Nephron progenitor cell (in vitro differentiated cells): ENCODE measurements at regions not wholly inside any gene's neighbourhood (a gene's known extent, or its start where the extent isn't known, plus 50 kb on each side); places are given as distances from the start of the nearest gene placed in this dataset.

Source experiments
- DNase-seq: peaks from one replicate; pipeline ENCODE4 v3.0.0; 2021
- H3K27ac Mint-ChIP-seq: 2 replicates; pipeline ENCODE4 v1.8.0; 2021; ENCODE audit warnings: mild to moderate bottlenecking, moderate library complexity, mixed read lengths
- H3K27me3 Mint-ChIP-seq: 2 replicates; pipeline ENCODE4 v1.8.0; 2021; ENCODE audit warnings: mild to moderate bottlenecking, low read depth, mixed read lengths; ENCODE audit not compliant: poor library complexity
- H3K36me3 Mint-ChIP-seq: 2 replicates; pipeline ENCODE4 v1.8.0; 2021; ENCODE audit warnings: low read depth, mixed read lengths
- H3K4me1 Mint-ChIP-seq: 2 replicates; pipeline ENCODE4 v1.8.0; 2021; ENCODE audit warnings: mixed read lengths
- H3K4me3 Mint-ChIP-seq: 2 replicates; pipeline ENCODE4 v1.8.0; 2021; ENCODE audit warnings: mild to moderate bottlenecking, moderate library complexity, mixed read lengths
- H3K9me3 Mint-ChIP-seq: 2 replicates; pipeline ENCODE4 v1.8.0; 2021; ENCODE audit warnings: mild to moderate bottlenecking, moderate library complexity, mixed read lengths
- TF ChIP-seq, protein P1 (sequence below): fragments of 200-600 bp; sonication (generic); IDR thresholded peaks from 2 replicates; pipeline ENCODE4 v1.5.0; 2021; ENCODE audit warnings: antibody characterized with exemption

DNA sequence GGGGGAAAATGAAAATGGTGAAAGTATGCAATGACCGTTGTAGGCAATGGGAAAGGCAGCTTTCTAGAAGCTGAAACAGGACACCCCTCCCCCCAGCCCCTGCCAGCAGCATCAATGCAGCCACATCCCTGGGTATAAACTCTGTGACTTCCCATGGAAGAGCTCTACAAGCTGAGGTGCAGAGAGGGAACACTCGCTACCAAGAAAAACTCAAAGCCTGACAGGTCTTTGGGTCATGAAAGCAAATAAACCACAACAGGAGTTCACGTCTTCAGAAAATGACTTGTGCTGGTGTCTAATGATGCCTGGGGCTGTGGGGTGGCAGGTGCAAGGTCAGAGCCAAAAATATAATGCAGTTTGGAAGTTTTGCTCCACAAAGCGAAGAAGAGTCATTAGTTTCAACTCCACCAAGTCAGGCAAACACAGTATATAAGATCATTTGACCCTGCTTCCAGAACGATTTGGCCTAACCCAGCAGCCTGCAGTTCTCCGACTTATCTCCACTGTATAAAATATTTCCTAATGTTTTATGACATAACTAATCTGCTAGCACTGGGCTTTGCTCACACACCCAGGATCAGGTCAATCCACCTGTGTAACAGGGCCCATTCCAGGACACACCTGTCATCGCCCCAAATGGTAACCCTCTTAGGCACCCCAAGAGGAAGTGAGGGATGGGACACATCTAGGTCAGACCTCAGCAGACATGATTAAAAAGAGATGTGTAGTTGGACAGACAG, 102.1 kb downstream of the IRS2 start:
- DNase-seq = no peak
- TF ChIP-seq, protein P1, sequence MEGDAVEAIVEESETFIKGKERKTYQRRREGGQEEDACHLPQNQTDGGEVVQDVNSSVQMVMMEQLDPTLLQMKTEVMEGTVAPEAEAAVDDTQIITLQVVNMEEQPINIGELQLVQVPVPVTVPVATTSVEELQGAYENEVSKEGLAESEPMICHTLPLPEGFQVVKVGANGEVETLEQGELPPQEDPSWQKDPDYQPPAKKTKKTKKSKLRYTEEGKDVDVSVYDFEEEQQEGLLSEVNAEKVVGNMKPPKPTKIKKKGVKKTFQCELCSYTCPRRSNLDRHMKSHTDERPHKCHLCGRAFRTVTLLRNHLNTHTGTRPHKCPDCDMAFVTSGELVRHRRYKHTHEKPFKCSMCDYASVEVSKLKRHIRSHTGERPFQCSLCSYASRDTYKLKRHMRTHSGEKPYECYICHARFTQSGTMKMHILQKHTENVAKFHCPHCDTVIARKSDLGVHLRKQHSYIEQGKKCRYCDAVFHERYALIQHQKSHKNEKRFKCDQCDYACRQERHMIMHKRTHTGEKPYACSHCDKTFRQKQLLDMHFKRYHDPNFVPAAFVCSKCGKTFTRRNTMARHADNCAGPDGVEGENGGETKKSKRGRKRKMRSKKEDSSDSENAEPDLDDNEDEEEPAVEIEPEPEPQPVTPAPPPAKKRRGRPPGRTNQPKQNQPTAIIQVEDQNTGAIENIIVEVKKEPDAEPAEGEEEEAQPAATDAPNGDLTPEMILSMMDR = no peak
- no peak overlapping the region for H3K4me3 Mint-ChIP-seq
- H3K36me3 Mint-ChIP-seq = no peaks in the 10 kb centered on the region
- peaks cover 33% of the 10 kb centered on the region for H3K4me1 Mint-ChIP-seq
- H3K27ac Mint-ChIP-seq = peak overlapping the region; percentile 20
- H3K9me3 Mint-ChIP-seq = no peaks in the 10 kb centered on the region
- H3K27me3 Mint-ChIP-seq = peaks cover 35% of the 10 kb centered on the region

DNA sequence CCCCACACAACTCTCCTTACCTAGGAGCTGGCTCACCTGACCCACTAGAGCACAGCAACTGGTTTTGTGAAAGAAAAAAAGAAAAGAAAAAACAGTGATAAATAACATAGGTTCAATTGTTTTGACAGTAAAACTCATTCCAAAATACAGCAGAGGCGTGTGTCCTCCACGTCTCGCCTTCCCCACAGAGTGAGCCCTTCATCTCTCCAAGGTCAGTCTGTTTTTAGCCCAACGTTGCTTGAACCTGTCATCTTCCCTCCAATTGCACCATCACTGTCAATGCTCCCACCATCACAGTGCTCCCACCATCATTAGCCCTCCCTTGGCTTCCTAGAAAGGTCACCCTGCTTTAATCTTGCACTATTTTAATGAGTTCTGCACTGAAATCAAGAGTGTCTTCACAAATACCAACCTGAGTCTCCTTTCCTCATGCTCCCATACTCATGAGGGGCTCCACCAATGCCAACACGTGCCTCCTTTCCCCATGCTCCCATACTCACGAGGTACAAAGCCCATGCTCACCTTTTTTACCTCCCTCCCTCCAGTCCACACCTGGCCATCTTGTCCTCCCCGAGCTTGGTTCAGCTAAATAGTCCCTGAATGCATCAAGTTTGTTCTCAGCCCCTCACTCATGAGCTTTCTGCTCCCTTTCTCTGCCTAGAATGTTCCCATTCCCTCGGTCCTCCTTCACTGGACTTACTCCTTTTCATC, 103.7 kb downstream of the IRS2 start:
- no peak for DNase-seq
- H3K27ac Mint-ChIP-seq = no peak overlapping the region
- no peaks in the 10 kb centered on the region for H3K9me3 Mint-ChIP-seq
- no peak overlapping the region for H3K4me3 Mint-ChIP-seq
- no peaks in the 10 kb centered on the region for H3K36me3 Mint-ChIP-seq
- peaks cover 35% of the 10 kb centered on the region for H3K27me3 Mint-ChIP-seq
- peaks cover 22% of the 10 kb centered on the region for H3K4me1 Mint-ChIP-seq
- TF ChIP-seq, protein P1 = no peak

DNA sequence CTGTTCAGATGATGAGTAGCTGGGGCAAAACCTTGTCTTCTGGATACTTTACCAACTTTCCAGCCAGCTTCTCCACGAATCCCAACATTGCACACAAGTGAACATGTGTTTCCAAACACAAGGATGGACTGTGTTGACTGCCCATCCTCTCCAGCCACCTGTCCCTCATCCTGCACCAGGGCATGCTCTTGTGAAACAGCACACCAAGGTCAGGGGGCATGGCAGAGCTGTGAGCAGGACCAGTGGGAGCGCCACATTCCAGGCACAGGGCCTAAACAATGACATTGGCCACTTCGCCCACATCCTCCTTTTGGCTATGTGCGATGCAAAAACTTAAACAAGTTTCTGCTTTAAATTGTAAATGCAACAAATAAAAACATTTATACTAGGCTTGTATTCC, 105.5 kb downstream of the IRS2 start:
- TF ChIP-seq, protein P1 = no peak
- Mint-ChIP-seq H3K36me3 (no peaks in the 10 kb centered on the region), H3K27ac (no peak overlapping the region), H3K4me1 (peaks cover 19% of the 10 kb centered on the region), H3K9me3 (no peaks in the 10 kb centered on the region), H3K27me3 (peaks cover 38% of the 10 kb centered on the region), H3K4me3 (no peak overlapping the region)
- no peak for DNase-seq

- Mint-ChIP-seq H3K4me3 (no peak overlapping the region), H3K4me1 (peaks cover 19% of the 10 kb centered on the region), H3K36me3 (no peaks in the 10 kb centered on the region), H3K9me3 (no peaks in the 10 kb centered on the region), H3K27me3 (peaks cover 38% of the 10 kb centered on the region), H3K27ac (no peak overlapping the region)
- TF ChIP-seq, protein P1 = no peak
- no peak for DNase-seq
Observed at GRCh38 chr13:109680288-109680687, 106.1 kb downstream of the IRS2 start.

- DNase-seq = no peak
- Mint-ChIP-seq H3K4me3 (no peak overlapping the region), H3K36me3 (no peaks in the 10 kb centered on the region), H3K27me3 (peaks cover 23% of the 10 kb centered on the region), H3K9me3 (no peaks in the 10 kb centered on the region), H3K4me1 (peaks cover 1% of the 10 kb centered on the region), H3K27ac (no peak overlapping the region)
- TF ChIP-seq, protein P1 = no peak
Observed at GRCh38 chr13:109678459-109678858, 107.9 kb downstream of the IRS2 start.
